Tibial nerve (tissue), 4 donors: ENCODE measurements at regions not wholly inside any gene's neighbourhood (a gene's known extent, or its start where the extent isn't known, plus 50 kb on each side); places are given as distances from the start of the nearest gene placed in this dataset.

Experiments
- EP300 ChIP-seq, 2 donors: sonication (generic); formaldehyde crosslinking; IDR thresholded peaks; one replicate each; pipeline ENCODE4 v1.6.1; 2017; ENCODE audit warnings: antibody characterized with exemption in 2 of 2, mild to moderate bottlenecking in 1 of 2
- POLR2A ChIP-seq, 2 donors: fragments of 450-650 bp; IDR thresholded peaks; one replicate each; pipeline ENCODE4 v1.6.1; 2017; ENCODE audit warnings: antibody characterized with exemption in 2 of 2, mild to moderate bottlenecking in 2 of 2, moderate library complexity in 2 of 2
- TF ChIP-seq, protein P1 (sequence below), 5 experiments: fragments of 200-600 bp in 3 of 5; fragments of 450-650 bp in 2 of 5; sonication (generic) in 3 of 5; IDR thresholded peaks; one replicate each; pipeline ENCODE4 v1.5.1; 2016 to 2019; ENCODE audit warnings: antibody characterized with exemption in 5 of 5, mild to moderate bottlenecking in 3 of 5, moderate library complexity in 2 of 5

DNA sequence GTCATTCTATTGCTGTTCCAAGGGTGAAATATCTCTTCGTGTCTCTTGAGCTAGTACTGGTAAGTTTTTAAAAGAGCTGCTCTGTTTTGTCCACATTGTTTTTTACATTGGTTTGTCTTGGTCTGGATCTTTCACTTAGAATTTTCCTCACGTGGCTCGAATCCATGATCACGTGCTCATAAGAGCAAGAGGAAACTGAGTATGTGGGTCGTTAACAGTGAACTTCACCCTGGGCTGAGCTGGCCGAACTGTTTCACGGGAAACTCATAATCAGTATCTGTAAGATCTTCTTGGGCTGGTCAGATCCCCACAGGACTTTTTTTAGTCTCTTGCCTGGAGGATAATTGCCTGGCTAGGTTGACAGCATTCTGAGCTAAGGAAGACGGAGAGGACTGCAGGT, 77.8 kb upstream of the HELT start:
- TF ChIP-seq, protein P1, sequence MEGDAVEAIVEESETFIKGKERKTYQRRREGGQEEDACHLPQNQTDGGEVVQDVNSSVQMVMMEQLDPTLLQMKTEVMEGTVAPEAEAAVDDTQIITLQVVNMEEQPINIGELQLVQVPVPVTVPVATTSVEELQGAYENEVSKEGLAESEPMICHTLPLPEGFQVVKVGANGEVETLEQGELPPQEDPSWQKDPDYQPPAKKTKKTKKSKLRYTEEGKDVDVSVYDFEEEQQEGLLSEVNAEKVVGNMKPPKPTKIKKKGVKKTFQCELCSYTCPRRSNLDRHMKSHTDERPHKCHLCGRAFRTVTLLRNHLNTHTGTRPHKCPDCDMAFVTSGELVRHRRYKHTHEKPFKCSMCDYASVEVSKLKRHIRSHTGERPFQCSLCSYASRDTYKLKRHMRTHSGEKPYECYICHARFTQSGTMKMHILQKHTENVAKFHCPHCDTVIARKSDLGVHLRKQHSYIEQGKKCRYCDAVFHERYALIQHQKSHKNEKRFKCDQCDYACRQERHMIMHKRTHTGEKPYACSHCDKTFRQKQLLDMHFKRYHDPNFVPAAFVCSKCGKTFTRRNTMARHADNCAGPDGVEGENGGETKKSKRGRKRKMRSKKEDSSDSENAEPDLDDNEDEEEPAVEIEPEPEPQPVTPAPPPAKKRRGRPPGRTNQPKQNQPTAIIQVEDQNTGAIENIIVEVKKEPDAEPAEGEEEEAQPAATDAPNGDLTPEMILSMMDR (IDR thresholded peaks at IDR 0.05), result no peak
- TF ChIP-seq POLR2A (IDR thresholded peaks at IDR 0.05) (no peak), EP300 (IDR thresholded peaks at IDR 0.05) (no peak)
